Neuronal stem cell (in vitro differentiated cells): ENCODE measurements at regions not wholly inside any gene's neighbourhood (a gene's known extent, or its start where the extent isn't known, plus 50 kb on each side); places are given as distances from the start of the nearest gene placed in this dataset.

Experiments used
- DNase-seq: peaks from one replicate; pipeline ENCODE4 v3.0.0-alpha.2; 2013; ENCODE audit warnings: low spot score
- H2AFZ ChIP-seq: one replicate; pipeline ENCODE4 v1.6.1; 2013; ENCODE audit warnings: mild to moderate bottlenecking, low read length, inconsistent platforms
- H2AK5ac ChIP-seq: 2 replicates; pipeline ENCODE4 v1.6.1; 2013; ENCODE audit warnings: low read depth, mild to moderate bottlenecking, inconsistent platforms, low read length, moderate library complexity, mixed read lengths
- H2BK120ac ChIP-seq: 2 replicates; pipeline ENCODE4 v1.6.1; 2013; ENCODE audit warnings: low read depth, mild to moderate bottlenecking, inconsistent platforms, low read length, moderate library complexity, mixed read lengths
- H2BK12ac ChIP-seq: one replicate; pipeline ENCODE4 v1.6.1; 2013; ENCODE audit warnings: low read length, inconsistent platforms
- H2BK15ac ChIP-seq: 2 replicates; pipeline ENCODE4 v1.6.1; 2013; ENCODE audit warnings: mild to moderate bottlenecking, low read length, inconsistent platforms, mixed read lengths
- H2BK5ac ChIP-seq: one replicate; pipeline ENCODE4 v1.6.1; 2013; ENCODE audit warnings: inconsistent platforms, mild to moderate bottlenecking, low read length, moderate library complexity
- H3K14ac ChIP-seq: one replicate; pipeline ENCODE4 v1.6.1; 2013; ENCODE audit warnings: low read length, inconsistent platforms
- H3K18ac ChIP-seq: 2 replicates; pipeline ENCODE4 v1.6.1; 2013; ENCODE audit warnings: low read length, inconsistent platforms
- H3K23ac ChIP-seq: 2 replicates; pipeline ENCODE4 v1.6.1; 2013; ENCODE audit warnings: low read depth, mild to moderate bottlenecking, mixed read lengths, low read length, inconsistent platforms; ENCODE audit not compliant: poor library complexity
- H3K27ac ChIP-seq: replicated peaks from 3 replicates; pipeline ENCODE4 v1.5.1; 2013; ENCODE audit warnings: low read length, inconsistent platforms
- H3K27me3 ChIP-seq, 3 experiments: 2 replicates each; pipeline ENCODE4 v1.6.1; 2013; ENCODE audit warnings: low read length in 3 of 3, mild to moderate bottlenecking in 2 of 3, inconsistent platforms in 1 of 3, low read depth in 1 of 3, mixed read lengths in 1 of 3, moderate library complexity in 1 of 3; ENCODE audit not compliant: control insufficient read depth in 3 of 3, insufficient read depth in 3 of 3
- H3K36me3 ChIP-seq, 2 donors: replicated peaks in 1 of 2; 2 replicates each; pipeline ENCODE4 v1.6.1; 2013; ENCODE audit warnings: low read length in 2 of 2; ENCODE audit not compliant: control insufficient read depth in 2 of 2, insufficient read depth in 2 of 2
- H3K4ac ChIP-seq: 2 replicates; pipeline ENCODE4 v1.6.1; 2013; ENCODE audit warnings: inconsistent platforms, mild to moderate bottlenecking, low read length, moderate library complexity
- H3K4me1 ChIP-seq, 2 donors: 1 replicate in 1 of 2; 2 replicates in 1 of 2; pipeline ENCODE4 v1.6.1; 2013; ENCODE audit warnings: low read length in 2 of 2, low read depth in 1 of 2; ENCODE audit not compliant: control insufficient read depth in 2 of 2, insufficient read depth in 1 of 2
- H3K4me2 ChIP-seq: one replicate; pipeline ENCODE4 v1.6.1; 2013; ENCODE audit warnings: mild to moderate bottlenecking, low read length, inconsistent platforms; ENCODE audit not compliant: insufficient read depth, poor library complexity, severe bottlenecking
- H3K4me3 ChIP-seq, 2 donors: 2 replicates each; pipeline ENCODE4 v1.5.1; 2013; ENCODE audit warnings: low read length in 2 of 2, mild to moderate bottlenecking in 2 of 2, inconsistent platforms in 1 of 2, moderate library complexity in 1 of 2
- H3K79me1 ChIP-seq: one replicate; pipeline ENCODE4 v1.6.1; 2013; ENCODE audit warnings: low read depth, mild to moderate bottlenecking, inconsistent platforms, low read length, moderate library complexity
- H3K9ac ChIP-seq: one replicate; pipeline ENCODE4 v1.6.1; 2013; ENCODE audit warnings: mild to moderate bottlenecking, low read depth, low read length, inconsistent platforms; ENCODE audit not compliant: poor library complexity
- H3K9me3 ChIP-seq, 2 donors: replicated peaks in 1 of 2; 2 replicates each; pipeline versions ENCODE3 to v1.6.1; 2013; ENCODE audit warnings: low read length in 2 of 2, mild to moderate bottlenecking in 2 of 2, inconsistent platforms in 1 of 2, low read depth in 1 of 2, mixed read lengths in 1 of 2, moderate library complexity in 1 of 2; ENCODE audit not compliant: control insufficient read depth in 2 of 2, insufficient read depth in 1 of 2
- H4K8ac ChIP-seq: one replicate; pipeline ENCODE4 v1.6.1; 2013; ENCODE audit warnings: low read depth, mild to moderate bottlenecking, inconsistent platforms, low read length, moderate library complexity
- H4K91ac ChIP-seq: one replicate; pipeline ENCODE4 v1.6.1; 2013; ENCODE audit warnings: low read length, low read depth, mild to moderate bottlenecking, inconsistent platforms; ENCODE audit not compliant: poor library complexity
- WGBS, 2 donors: extraction: QIAGEN DNeasy Blood & Tissue Kit; methylation state at CpG; one replicate each; pipeline ENCODE4 v1.1.7; 2013; ENCODE audit warnings: missing lambda C conversion rate in 2 of 2, mixed read lengths in 1 of 2; ENCODE audit not compliant: insufficient read length in 2 of 2, insufficient replicate concordance in 1 of 2; ENCODE audit errors: extremely low coverage in 2 of 2; 5-methylcytosine and 5-hydroxymethylcytosine counted together

GRCh38 chr5:53261245-53261644 lies 151.7 kb upstream of the MOCS2 start:
- no peak overlapping the region for H3K18ac ChIP-seq
- no peak overlapping the region for H2BK15ac ChIP-seq
- H3K79me1 ChIP-seq = no peaks in the 10 kb centered on the region
- DNase-seq = no peak
- H3K4me2 ChIP-seq = no peak overlapping the region
- no peak overlapping the region for H3K9ac ChIP-seq
- no peaks in the 10 kb centered on the region for H3K9me3 ChIP-seq
- H2BK5ac ChIP-seq = no peak overlapping the region
- no peak overlapping the region for H3K4me3 ChIP-seq
- no peaks in the 10 kb centered on the region for H3K27me3 ChIP-seq
- H3K23ac ChIP-seq = no peak overlapping the region
- no peak overlapping the region for H4K91ac ChIP-seq
- H2BK12ac ChIP-seq = no peak overlapping the region
- no peak overlapping the region for H3K14ac ChIP-seq
- H4K8ac ChIP-seq = no peak overlapping the region
- WGBS, 2 donors = no CpG with 5 or more reads among the region's 3 CpGs
- no peak overlapping the region for H2AK5ac ChIP-seq
- H3K4ac ChIP-seq = no peak overlapping the region
- H2AFZ ChIP-seq = no peak overlapping the region
- no peaks in the 10 kb centered on the region for H3K36me3 ChIP-seq
- H3K4me1 ChIP-seq = no peaks in the 10 kb centered on the region
- H3K27ac ChIP-seq = no peak overlapping the region
- H2BK120ac ChIP-seq = no peak overlapping the region

- H3K9ac ChIP-seq = no peak overlapping the region
- no peaks in the 10 kb centered on the region for H3K4me1 ChIP-seq
- DNase-seq = no peak
- no peak overlapping the region for H2BK120ac ChIP-seq
- H3K36me3 ChIP-seq = no peaks in the 10 kb centered on the region
- no peak overlapping the region for H3K27ac ChIP-seq
- no peaks in the 10 kb centered on the region for H3K9me3 ChIP-seq
- H3K14ac ChIP-seq = no peak overlapping the region
- H2BK5ac ChIP-seq = no peak overlapping the region
- H3K27me3 ChIP-seq = no peaks in the 10 kb centered on the region
- H3K23ac ChIP-seq = no peak overlapping the region
- no peak overlapping the region for H3K18ac ChIP-seq
- no peak overlapping the region for H2BK15ac ChIP-seq
- H4K8ac ChIP-seq = no peak overlapping the region
- H3K4me3 ChIP-seq = no peak overlapping the region
- no peak overlapping the region for H3K4ac ChIP-seq
- H2BK12ac ChIP-seq = no peak overlapping the region
- H3K79me1 ChIP-seq = no peaks in the 10 kb centered on the region
- H3K4me2 ChIP-seq = no peak overlapping the region
- no peak overlapping the region for H2AFZ ChIP-seq
- H4K91ac ChIP-seq = no peak overlapping the region
- no CpG with 5 or more reads among the region's 4 CpGs for WGBS, 2 donors
- H2AK5ac ChIP-seq = no peak overlapping the region
Measured at GRCh38 chr5:53262348-53262970, 152.9 kb upstream of the MOCS2 start.

GRCh38 chr5:53263151-53263550 lies 153.6 kb upstream of the MOCS2 start:
- no peaks in the 10 kb centered on the region for H3K36me3 ChIP-seq

GRCh38 chr5:53265043-53265442 lies 155.5 kb upstream of the MOCS2 start:
- Histone ChIP-seq H4K91ac (no peak overlapping the region), H3K18ac (no peak overlapping the region), H3K36me3 (no peaks in the 10 kb centered on the region), H2AK5ac (no peak overlapping the region), H3K27me3 (no peaks in the 10 kb centered on the region), H3K4me1 (no peaks in the 10 kb centered on the region), H2AFZ (no peak overlapping the region), H3K4ac (no peak overlapping the region), H2BK5ac (no peak overlapping the region), H2BK12ac (no peak overlapping the region), H3K4me2 (no peak overlapping the region), H3K9ac (no peak overlapping the region), H2BK15ac (no peak overlapping the region), H3K23ac (no peak overlapping the region), H2BK120ac (no peak overlapping the region), H3K9me3 (peaks cover 3 to 4% of the 10 kb centered on the region in 2 donors), H3K27ac (no peak overlapping the region), H3K14ac (no peak overlapping the region), H3K79me1 (no peaks in the 10 kb centered on the region), H3K4me3 (no peak overlapping the region), H4K8ac (no peak overlapping the region)
- no peak for DNase-seq
- no CpG with 5 or more reads among the region's 2 CpGs for WGBS, 2 donors

More at GRCh38 chr5:53263151-53263550, 153.6 kb upstream of the MOCS2 start:
- no peak overlapping the region for H4K8ac ChIP-seq
- H3K27ac ChIP-seq = no peak overlapping the region
- H4K91ac ChIP-seq = no peak overlapping the region
- H3K18ac ChIP-seq = no peak overlapping the region
- no peak overlapping the region for H3K9ac ChIP-seq
- H3K9me3 ChIP-seq = peaks cover 3 to 4% of the 10 kb centered on the region in 2 donors
- no peak overlapping the region for H3K4me2 ChIP-seq
- no peak overlapping the region for H3K4ac ChIP-seq
- H3K14ac ChIP-seq = no peak overlapping the region
- H3K79me1 ChIP-seq = no peaks in the 10 kb centered on the region
- no peak overlapping the region for H3K4me3 ChIP-seq
- H3K27me3 ChIP-seq = no peaks in the 10 kb centered on the region
- no peak overlapping the region for H2AFZ ChIP-seq
- no peak overlapping the region for H2BK120ac ChIP-seq
- no peak overlapping the region for H2BK5ac ChIP-seq
- no peak overlapping the region for H2BK12ac ChIP-seq
- WGBS, 2 donors = no CpG with 5 or more reads among the region's 1 CpG
- no peak for DNase-seq
- no peak overlapping the region for H3K23ac ChIP-seq
- no peaks in the 10 kb centered on the region for H3K4me1 ChIP-seq
- no peak overlapping the region for H2AK5ac ChIP-seq
- H2BK15ac ChIP-seq = no peak overlapping the region
